Astrocyte of the spinal cord (primary cell): ENCODE measurements at regions not wholly inside any gene's neighbourhood (a gene's known extent, or its start where the extent isn't known, plus 50 kb on each side); places are given as distances from the start of the nearest gene placed in this dataset.

Experiments used
- DNase-seq: peaks from one replicate; pipeline ENCODE4 v3.0.0; 2011; ENCODE audit warnings: low read depth, low spot score
- H3K4me3 ChIP-seq: 2 replicates; pipeline ENCODE4 v1.5.1; 2011; ENCODE audit warnings: low read depth, mild to moderate bottlenecking, low read length, moderate library complexity
- CTCF ChIP-seq: IDR thresholded peaks from 2 replicates; pipeline ENCODE4 v1.5.1; 2012; ENCODE audit warnings: low read depth, mild to moderate bottlenecking, low read length, inconsistent platforms
- in situ Hi-C: cut with HindIII; loops from 2 replicates; pipeline ENCODE4 v1.10.0; 2017; ENCODE audit warnings: low sequenced_read_pairs

- TF ChIP-seq CTCF = no peak
- DNase-seq = no peak
- H3K4me3 ChIP-seq = no peak overlapping the region
- in situ Hi-C loops = no loop called here
Measured at GRCh38 chr2:146123256-146123655, 1603.3 kb upstream of the ZEB2 start.

- in situ Hi-C loops = no loop called here
- TF ChIP-seq CTCF = no peak
- no peak for DNase-seq
- no peak overlapping the region for H3K4me3 ChIP-seq
Measured at GRCh38 chr2:146119586-146119985, 1599.7 kb upstream of the ZEB2 start.

GRCh38 chr2:146108993-146109392, 1589.1 kb upstream of the ZEB2 start:
- no peak for DNase-seq
- in situ Hi-C loops = no loop called here
- no peak for TF ChIP-seq CTCF
- no peak overlapping the region for H3K4me3 ChIP-seq

GRCh38 chr2:146094185-146094584, 1574.3 kb upstream of the ZEB2 start:
- DNase-seq = no peak
- in situ Hi-C loops = no loop called here
- H3K4me3 ChIP-seq = no peak overlapping the region
- no peak for TF ChIP-seq CTCF

- H3K4me3 ChIP-seq = no peak overlapping the region
- no peak for DNase-seq
- TF ChIP-seq CTCF = no peak
- in situ Hi-C loops = no loop called here
Measured at GRCh38 chr2:146081459-146081858, 1561.5 kb upstream of the ZEB2 start.

GRCh38 chr2:146080925-146081324, 1561.0 kb upstream of the ZEB2 start:
- in situ Hi-C loops = no loop called here
- DNase-seq = no peak
- no peak overlapping the region for H3K4me3 ChIP-seq
- no peak for TF ChIP-seq CTCF

- no peak for DNase-seq
- H3K4me3 ChIP-seq = no peak overlapping the region
- no peak for TF ChIP-seq CTCF
- in situ Hi-C loops = no loop called here
Measured at GRCh38 chr2:146079216-146079615, 1559.3 kb upstream of the ZEB2 start.
